ENCODE measurements at regions not wholly inside any gene's neighbourhood (a gene's known extent, or its start where the extent isn't known, plus 50 kb on each side); places are given as distances from the start of the nearest gene placed in this dataset.

GRCh38 chr7:22651534-22652243 lies 75.3 kb upstream of the IL6 start:
- H3K4me1 ChIP-seq (ENCODE audit: control insufficient read depth, insufficient read depth, low read length): no peaks in the 10 kb centered on the region
- in situ Hi-C loops (cut with HindIII; ENCODE audit: low pct_unique_long_range_greater_than_20kb, low sequenced_read_pairs) (no loop called here), intact Hi-C loops (cut with micrococcal nuclease; ENCODE audit: unreplicated experiment) (no loop called here)
- H3K9me3 ChIP-seq (ENCODE audit: control insufficient read depth, insufficient read depth, low read depth, low read length): peaks cover 15% of the 10 kb centered on the region; the same call in 1 of the 2 replicates
- no peak overlapping the region for H3K4me3 ChIP-seq (ENCODE audit: low read depth in 2 of 2, low read length in 2 of 2)
- no peaks in the 10 kb centered on the region for H3K36me3 ChIP-seq (ENCODE audit: control insufficient read depth, insufficient read depth, low read length)
- no TSS peak for BruUV-seq (replicated peaks)
- no peak for TF ChIP-seq TCF7L2 (IDR thresholded peaks at IDR 0.05; ENCODE audit: low read depth, low read length)
- no peak overlapping the region for H3K27ac ChIP-seq (ENCODE audit: low read length)
- no peaks in the 10 kb centered on the region for H3K27me3 ChIP-seq (ENCODE audit: control insufficient read depth, insufficient read depth, low read length)
- DNase-seq (ENCODE audit: low read depth, low spot score) (no peak), ATAC-seq (no peak)
- POLR2A ChIA-PET: interaction anchor here (0.7 kb wide), 1 partner anchor 24 kb away, joined by 14 read pairs; no protein-coding TSS in a partner anchor
- CTCF ChIA-PET: no interaction called here

- Histone ChIP-seq H3K27me3 (ENCODE audit: control insufficient read depth, insufficient read depth, low read length) (no peaks in the 10 kb centered on the region), H3K9me3 (ENCODE audit: control insufficient read depth, insufficient read depth, low read depth, low read length) (peaks cover 22% of the 10 kb centered on the region; the same call in 1 of the 2 replicates), H3K4me1 (ENCODE audit: control insufficient read depth, insufficient read depth, low read length) (no peaks in the 10 kb centered on the region), H3K36me3 (ENCODE audit: control insufficient read depth, insufficient read depth, low read length) (no peaks in the 10 kb centered on the region), H3K27ac (ENCODE audit: low read length) (no peak overlapping the region), H3K4me3 (ENCODE audit: low read depth in 2 of 2, low read length in 2 of 2) (no peak overlapping the region)
- no TSS peak for BruUV-seq (replicated peaks)
- in situ Hi-C loops (cut with HindIII; ENCODE audit: low pct_unique_long_range_greater_than_20kb, low sequenced_read_pairs): no loop called here
- TF ChIP-seq POLR2AphosphoS5 (IDR thresholded peaks at IDR 0.05; ENCODE audit: low read depth, low read length): no peak
- no peak for TF ChIP-seq TCF7L2 (IDR thresholded peaks at IDR 0.05; ENCODE audit: low read depth, low read length)
- TF ChIP-seq REST (IDR thresholded peaks at IDR 0.05; ENCODE audit: insufficient read depth in 1 of 2, low read depth in 2 of 2, low read length in 1 of 2): no peak
- TF ChIP-seq SIN3A (IDR thresholded peaks at IDR 0.05; ENCODE audit: borderline replicate concordance, insufficient read depth, low read depth, low read length): no peak
- TF ChIP-seq CTCF (IDR thresholded peaks at IDR 0.05): no peak
- DNase-seq (ENCODE audit: low read depth, low spot score) (no peak), ATAC-seq (no peak)
- ChIA-PET CTCF (no interaction called here), POLR2A (no interaction called here)
- intact Hi-C loops (cut with micrococcal nuclease; ENCODE audit: unreplicated experiment): no loop called here
Measured at GRCh38 chr7:22651036-22651435, 76.0 kb upstream of the IL6 start.

GRCh38 chr7:22649686-22650085 lies 77.3 kb upstream of the IL6 start:
- DNase-seq (ENCODE audit: low read depth, low spot score): no peak
- ChIA-PET CTCF (no interaction called here), POLR2A (no interaction called here)
- Histone ChIP-seq H3K9me3 (ENCODE audit: control insufficient read depth, insufficient read depth, low read depth, low read length) (peaks cover 33% of the 10 kb centered on the region), H3K4me3 (ENCODE audit: low read depth in 2 of 2, low read length in 2 of 2) (no peak overlapping the region), H3K4me1 (ENCODE audit: control insufficient read depth, insufficient read depth, low read length) (no peaks in the 10 kb centered on the region), H3K27ac (ENCODE audit: low read length) (no peak overlapping the region), H3K36me3 (ENCODE audit: control insufficient read depth, insufficient read depth, low read length) (no peaks in the 10 kb centered on the region), H3K27me3 (ENCODE audit: control insufficient read depth, insufficient read depth, low read length) (no peaks in the 10 kb centered on the region)
- TF ChIP-seq POLR2AphosphoS5 (IDR thresholded peaks at IDR 0.05; ENCODE audit: low read depth, low read length) (no peak), REST (IDR thresholded peaks at IDR 0.05; ENCODE audit: insufficient read depth in 1 of 2, low read depth in 2 of 2, low read length in 1 of 2) (no peak), SIN3A (IDR thresholded peaks at IDR 0.05; ENCODE audit: borderline replicate concordance, insufficient read depth, low read depth, low read length) (no peak), CTCF (IDR thresholded peaks at IDR 0.05) (no peak), TCF7L2 (IDR thresholded peaks at IDR 0.05; ENCODE audit: low read depth, low read length) (no peak)
- intact Hi-C loops (cut with micrococcal nuclease; ENCODE audit: unreplicated experiment): no loop called here
- BruUV-seq (replicated peaks): no TSS peak
- ATAC-seq: no peak
- in situ Hi-C loops (cut with HindIII; ENCODE audit: low pct_unique_long_range_greater_than_20kb, low sequenced_read_pairs): no loop called here
